GM12873 (cell line): ENCODE measurements at regions not wholly inside any gene's neighbourhood (a gene's known extent, or its start where the extent isn't known, plus 50 kb on each side); places are given as distances from the start of the nearest gene placed in this dataset.

ENCODE experiments used
- CTCF ChIP-seq: IDR thresholded peaks from 2 replicates; pipeline ENCODE4 v1.5.1; 2012; ENCODE audit warnings: low read depth, mild to moderate bottlenecking, moderate library complexity, low read length, control low read depth; ENCODE audit not compliant: insufficient read depth; ENCODE audit errors: missing control alignments

GRCh38 chr10:128297709-128298378 is 171.6 kb upstream of the MKI67 start:
- no peak for TF ChIP-seq CTCF

GRCh38 chr10:128298587-128298986 is 172.4 kb upstream of the MKI67 start:
- TF ChIP-seq CTCF = no peak

GRCh38 chr10:128300290-128300824 is 174.1 kb upstream of the MKI67 start:
- no peak for TF ChIP-seq CTCF

GRCh38 chr10:128301051-128301450 is 174.8 kb upstream of the MKI67 start:
- no peak for TF ChIP-seq CTCF

- no peak for TF ChIP-seq CTCF
These were observed 176.6 kb upstream of the MKI67 start for GRCh38 chr10:128302808-128303207.

- TF ChIP-seq CTCF = no peak
These were observed 178.0 kb upstream of the MKI67 start for GRCh38 chr10:128304271-128304670.

GRCh38 chr10:128305601-128306345 is 179.6 kb upstream of the MKI67 start:
- no peak for TF ChIP-seq CTCF
